Brain microvascular endothelial cell (primary cell): ENCODE measurements at regions not wholly inside any gene's neighbourhood (a gene's known extent, or its start where the extent isn't known, plus 50 kb on each side); places are given as distances from the start of the nearest gene placed in this dataset.

Source experiments
- DNase-seq: peaks from one replicate; pipeline ENCODE4 v3.0.0-alpha.2; 2020
- H3K27ac ChIP-seq: fragments of 250-450 bp; sonication (Bioruptor Pico); 2 replicates; pipeline ENCODE4 v1.5.1; 2020; ENCODE audit warnings: mild to moderate bottlenecking, moderate library complexity
- H3K27me3 ChIP-seq: fragments of 250-450 bp; sonication (Bioruptor Pico); replicated peaks from 2 replicates; pipeline ENCODE4 v1.5.1; 2020; ENCODE audit warnings: mild to moderate bottlenecking
- H3K36me3 ChIP-seq: fragments of 250-450 bp; sonication (Bioruptor Pico); replicated peaks from 2 replicates; pipeline ENCODE4 v1.5.1; 2020; ENCODE audit warnings: mild to moderate bottlenecking
- H3K4me3 ChIP-seq: 2 replicates; pipeline ENCODE4 v1.5.1; 2011; ENCODE audit warnings: low read depth, mild to moderate bottlenecking, control low read depth, low read length, moderate library complexity
- CTCF ChIP-seq: IDR thresholded peaks from 2 replicates; pipeline ENCODE4 v1.5.1; 2011; ENCODE audit warnings: low read depth, mild to moderate bottlenecking, moderate library complexity, low read length, control low read depth, inconsistent platforms; ENCODE audit errors: missing control alignments
- in situ Hi-C: cut with HindIII; loops from 2 replicates; pipeline ENCODE4 v1.10.0; 2017; ENCODE audit warnings: low sequenced_read_pairs, low pct_ligation_motif_present

- TF ChIP-seq CTCF, result no peak
- DNase-seq, result no peak
- H3K27ac ChIP-seq, result no peak overlapping the region
- in situ Hi-C loops, result no loop called here
- no peak overlapping the region for H3K4me3 ChIP-seq
- no peaks in the 10 kb centered on the region for H3K27me3 ChIP-seq
- H3K36me3 ChIP-seq, result no peaks in the 10 kb centered on the region
These were observed 483.3 kb downstream of the TUSC7 start for GRCh38 chr3:117192888-117193287.

GRCh38 chr3:117193390-117193789 is 483.8 kb downstream of the TUSC7 start:
- H3K27me3 ChIP-seq, result no peaks in the 10 kb centered on the region
- in situ Hi-C loops, result no loop called here
- H3K36me3 ChIP-seq, result no peaks in the 10 kb centered on the region
- peak; percentile 58 for TF ChIP-seq CTCF
- DNase-seq, result no peak
- no peak overlapping the region for H3K4me3 ChIP-seq
- no peak overlapping the region for H3K27ac ChIP-seq

- no peak for TF ChIP-seq CTCF
These were observed 485.5 kb downstream of the TUSC7 start for GRCh38 chr3:117195034-117195433.

GRCh38 chr3:117200962-117201361 is 491.4 kb downstream of the TUSC7 start:
- no peak for TF ChIP-seq CTCF
- in situ Hi-C loops, result no loop called here
- Histone ChIP-seq H3K4me3 (no peak overlapping the region), H3K27me3 (no peaks in the 10 kb centered on the region), H3K36me3 (no peaks in the 10 kb centered on the region), H3K27ac (no peak overlapping the region)
- DNase-seq, result no peak

More at GRCh38 chr3:117195034-117195433, 485.5 kb downstream of the TUSC7 start:
- Histone ChIP-seq H3K27ac (no peak overlapping the region), H3K27me3 (no peaks in the 10 kb centered on the region), H3K4me3 (no peak overlapping the region), H3K36me3 (no peaks in the 10 kb centered on the region)
- in situ Hi-C loops, result no loop called here
- no peak for DNase-seq

GRCh38 chr3:117201901-117202774 is 492.6 kb downstream of the TUSC7 start:
- H3K27me3 ChIP-seq, result no peaks in the 10 kb centered on the region
- H3K4me3 ChIP-seq, result no peak overlapping the region
- no peak overlapping the region for H3K27ac ChIP-seq
- DNase-seq, result no peak
- in situ Hi-C loops, result no loop called here
- no peaks in the 10 kb centered on the region for H3K36me3 ChIP-seq
- no peak for TF ChIP-seq CTCF
